HCT116 (cell line): ENCODE measurements at regions not wholly inside any gene's neighbourhood (a gene's known extent, or its start where the extent isn't known, plus 50 kb on each side); places are given as distances from the start of the nearest gene placed in this dataset.

Experiments
- ATAC-seq: fragments of 200-7000 bp; cut with Tn5 transposase; 2 replicates; pipeline ENCODE4 v1.9.1; 2020; ENCODE audit warnings: mild to moderate bottlenecking, moderate library complexity
- BruUV-seq: library from RNA; stranded (reverse); fragments of 400-500 nt; replicated peaks from 2 replicates; lab custom pipeline; 2021; lab: Mats Ljungman, UMichigan
- CTCF ChIA-PET: fragments of 300-600 bp; sonication (Branson Sonifier 250); formaldehyde crosslinking; loops from one replicate; lab custom pipeline; 2021; ENCODE audit warnings: antibody characterized with exemption; lab: Charles Lee
- POLR2A ChIA-PET: fragments of 300-600, 350-600 bp; sonication (Branson Sonifier 250); formaldehyde crosslinking; loops from one replicate; lab custom pipeline; 2021; ENCODE audit warnings: antibody characterized with exemption; lab: Charles Lee
- RAD21 ChIA-PET, 2 experiments: fragments of 300-600 bp; sonication (Branson Sonifier 250); formaldehyde crosslinking; loops; one replicate each; lab custom pipeline; 2023; ENCODE audit warnings: low total read pairs in 2 of 2; ENCODE audit not compliant: uncharacterized antibody in 2 of 2, unreplicated experiment in 2 of 2, low non-redundant PET in 1 of 2; lab: Charles Lee
- DNase-seq: peaks from one replicate; pipeline ENCODE4 v3.0.0-alpha.2; 2010; ENCODE audit warnings: low read depth, low spot score
- H2AFZ ChIP-seq: fragments of 200-600 bp; shearing (Covaris generic), sonication (generic); 2 replicates; pipeline ENCODE4 v1.6.1; 2017; ENCODE audit warnings: low read depth, mixed run types, mixed read lengths, antibody characterized with exemption, low read length; ENCODE audit not compliant: poor library complexity, severe bottlenecking
- H3K27ac ChIP-seq: 2 replicates; pipeline ENCODE4 v1.5.1; 2012; ENCODE audit warnings: low read depth, low read length
- H3K27me3 ChIP-seq: fragments of 200-600 bp; sonication (generic); 2 replicates; pipeline ENCODE4 v1.6.1; 2016; ENCODE audit warnings: mixed run types, low read length, mixed read lengths; ENCODE audit not compliant: insufficient read depth
- H3K36me3 ChIP-seq, 2 experiments: fragments of 200-500 bp in 1 of 2; fragments of 200-600 bp in 1 of 2; sonication (Bioruptor generic) in 1 of 2; sonication (generic) in 1 of 2; 2 replicates each; pipeline versions ENCODE4 v1.5.1 to v1.6.1; 2014 to 2016; ENCODE audit warnings: low read length in 2 of 2, inconsistent platforms in 1 of 2, mixed read lengths in 1 of 2, mixed run types in 1 of 2; ENCODE audit not compliant: insufficient read depth in 2 of 2, control insufficient read depth in 1 of 2
- H3K4me1 ChIP-seq, 2 experiments: fragments of 200-600 bp in 1 of 2; sonication (generic) in 1 of 2; 2 replicates each; pipeline versions ENCODE4 v1.5.1 to v1.6.1; 2012 to 2017; ENCODE audit warnings: low read length in 2 of 2, inconsistent platforms in 1 of 2, mild to moderate bottlenecking in 1 of 2, mixed read lengths in 1 of 2, mixed run types in 1 of 2, moderate library complexity in 1 of 2; ENCODE audit not compliant: insufficient read depth in 2 of 2, control insufficient read depth in 1 of 2
- H3K4me2 ChIP-seq: fragments of 200-600 bp; sonication (generic); 2 replicates; pipeline ENCODE4 v1.6.1; 2017; ENCODE audit warnings: mixed run types, low read length, mixed read lengths
- H3K4me3 ChIP-seq, 2 experiments: fragments of 200-600 bp in 1 of 2; sonication (generic) in 1 of 2; replicated peaks in 1 of 2; 2 replicates each; pipeline ENCODE4 v1.5.1; 2011 to 2016; ENCODE audit warnings: low read length in 2 of 2, control low read depth in 1 of 2, low read depth in 1 of 2, mild to moderate bottlenecking in 1 of 2, mixed read lengths in 1 of 2, mixed run types in 1 of 2
- H3K79me2 ChIP-seq: fragments of 200-600 bp; sonication (generic); 2 replicates; pipeline ENCODE4 v1.6.1; 2017; ENCODE audit warnings: mild to moderate bottlenecking, mixed run types, low read length, moderate library complexity, mixed read lengths; ENCODE audit not compliant: insufficient read depth
- H3K9ac ChIP-seq: fragments of 200-600 bp; sonication (generic); 2 replicates; pipeline ENCODE4 v1.6.1; 2016; ENCODE audit warnings: low read length, mixed read lengths
- H3K9me2 ChIP-seq: fragments of 200-600 bp; sonication (generic), shearing (Covaris generic); 2 replicates; pipeline ENCODE4 v1.6.1; 2017; ENCODE audit warnings: mixed run types, mild to moderate bottlenecking, moderate library complexity; ENCODE audit not compliant: insufficient read depth
- H3K9me3 ChIP-seq, 2 experiments: fragments of 200-500 bp in 1 of 2; fragments of 200-600 bp in 1 of 2; sonication (Bioruptor generic) in 1 of 2; sonication (generic) in 1 of 2; 2 replicates each; pipeline ENCODE4 v1.6.1; 2014 to 2017; ENCODE audit warnings: low read length in 2 of 2, mixed read lengths in 2 of 2, inconsistent platforms in 1 of 2, low read depth in 1 of 2, mild to moderate bottlenecking in 1 of 2, mixed run types in 1 of 2, moderate library complexity in 1 of 2; ENCODE audit not compliant: control insufficient read depth in 1 of 2, insufficient read depth in 1 of 2
- H4K20me1 ChIP-seq: fragments of 200-600 bp; sonication (generic), shearing (Covaris generic); 2 replicates; pipeline ENCODE4 v1.6.1; 2017; ENCODE audit warnings: mixed run types, mild to moderate bottlenecking, moderate library complexity; ENCODE audit not compliant: insufficient read depth
- CBX3 ChIP-seq: IDR thresholded peaks from 2 replicates; pipeline ENCODE4 v1.6.1; 2012; ENCODE audit warnings: low read depth
- EGR1 ChIP-seq: IDR thresholded peaks from 2 replicates; pipeline ENCODE4 v1.6.1; 2012; ENCODE audit warnings: low read depth
- EZH2 ChIP-seq: fragments of 200-600 bp; sonication (generic); IDR thresholded peaks from 2 replicates; pipeline ENCODE4 v1.6.1; 2017; ENCODE audit warnings: antibody characterized with exemption, mixed run types
- JUND ChIP-seq: IDR thresholded peaks from 2 replicates; pipeline ENCODE4 v1.6.1; 2012
- POLR2A ChIP-seq: IDR thresholded peaks from 2 replicates; pipeline ENCODE4 v1.7.0; 2011; ENCODE audit warnings: borderline replicate concordance; ENCODE audit not compliant: insufficient read depth, insufficient read length; ENCODE audit errors: extremely low read depth
- REST ChIP-seq: IDR thresholded peaks from 2 replicates; pipeline ENCODE4 v1.6.1; 2012; ENCODE audit warnings: low read depth
- TCF7L2 ChIP-seq: IDR thresholded peaks from 2 replicates; pipeline ENCODE4 v1.7.0; 2011; ENCODE audit warnings: borderline replicate concordance, inconsistent platforms; ENCODE audit not compliant: insufficient read depth, insufficient read length; ENCODE audit errors: extremely low read depth
- YY1 ChIP-seq: IDR thresholded peaks from 2 replicates; pipeline ENCODE4 v1.6.1; 2011; ENCODE audit warnings: low read length, low read depth, moderate library complexity, mild to moderate bottlenecking; ENCODE audit not compliant: insufficient replicate concordance; ENCODE audit errors: extremely low read depth
- ZFX ChIP-seq: fragments of 450-650 bp; IDR thresholded peaks from 2 replicates; pipeline ENCODE4 v1.6.1; 2017
- intact Hi-C: fragments of 100-400 bp; cut with micrococcal nuclease; formaldehyde crosslinking; loops from 2 replicates; pipeline ENCODE4 v1.10.0; 2022

- Histone ChIP-seq H3K79me2 (no peaks in the 10 kb centered on the region), H3K4me1 (no peaks in the 10 kb centered on the region), H3K9me3 (no peaks in the 10 kb centered on the region), H3K4me2 (no peak overlapping the region), H3K27me3 (peaks cover 28% of the 10 kb centered on the region), H3K27ac (no peak overlapping the region), H2AFZ (no peak overlapping the region), H3K4me3 (no peak overlapping the region), H4K20me1 (no peaks in the 10 kb centered on the region), H3K9ac (no peak overlapping the region), H3K9me2 (no peaks in the 10 kb centered on the region), H3K36me3 (no peaks in the 10 kb centered on the region)
- RAD21 ChIA-PET, result no interaction called here
- BruUV-seq, result no TSS peak
- ATAC-seq (no peak), DNase-seq (no peak)
- POLR2A ChIA-PET, result no interaction called here
- CTCF ChIA-PET, result no interaction called here
- TF ChIP-seq YY1, result no peak
- TF ChIP-seq EZH2, result no peak
- no peak for TF ChIP-seq JUND
- TF ChIP-seq POLR2A, result no peak
- no peak for TF ChIP-seq EGR1
- no peak for TF ChIP-seq TCF7L2
- TF ChIP-seq REST, result no peak
- TF ChIP-seq CBX3, result no peak
- TF ChIP-seq ZFX, result no peak
- intact Hi-C loops, result no loop called here
These were observed 269.7 kb upstream of the THSD7B start for GRCh38 chr2:136495636-136496035.
